ENCODE measurements at regions not wholly inside any gene's neighbourhood (a gene's known extent, or its start where the extent isn't known, plus 50 kb on each side); places are given as distances from the start of the nearest gene placed in this dataset.
A peak's percentile ranks its signal among the peaks of the same experiment; 100 is the strongest.

- TF ChIP-seq POLR2A (IDR thresholded peaks at IDR 0.05) (no peak), CTCF (IDR thresholded peaks at IDR 0.05) (peak in 1 of 4 experiments; percentile 22), POLR2AphosphoS5 (IDR thresholded peaks at IDR 0.05) (no peak)
Observed at GRCh38 chr1:11364170-11364569, 91.2 kb downstream of the UBIAD1 start.
